HL-60 (cell line): ENCODE measurements at regions not wholly inside any gene's neighbourhood (a gene's known extent, or its start where the extent isn't known, plus 50 kb on each side); places are given as distances from the start of the nearest gene placed in this dataset.

Experiments
- GABPA ChIP-seq: IDR thresholded peaks from 2 replicates; pipeline ENCODE4 v1.6.1; 2012; ENCODE audit warnings: low read depth
- POLR2AphosphoS5 ChIP-seq: IDR thresholded peaks from 2 replicates; pipeline ENCODE4 v1.6.1; 2012; ENCODE audit warnings: low read depth
- SPI1 ChIP-seq: IDR thresholded peaks from 2 replicates; pipeline ENCODE4 v1.6.1; 2012; ENCODE audit warnings: low read depth, mild to moderate bottlenecking, borderline replicate concordance
- TF ChIP-seq, protein P1 (sequence below): IDR thresholded peaks from one replicate; pipeline ENCODE4 v1.5.1; 2011; ENCODE audit warnings: low read length, control low read depth, inconsistent platforms; ENCODE audit not compliant: insufficient read depth

DNA sequence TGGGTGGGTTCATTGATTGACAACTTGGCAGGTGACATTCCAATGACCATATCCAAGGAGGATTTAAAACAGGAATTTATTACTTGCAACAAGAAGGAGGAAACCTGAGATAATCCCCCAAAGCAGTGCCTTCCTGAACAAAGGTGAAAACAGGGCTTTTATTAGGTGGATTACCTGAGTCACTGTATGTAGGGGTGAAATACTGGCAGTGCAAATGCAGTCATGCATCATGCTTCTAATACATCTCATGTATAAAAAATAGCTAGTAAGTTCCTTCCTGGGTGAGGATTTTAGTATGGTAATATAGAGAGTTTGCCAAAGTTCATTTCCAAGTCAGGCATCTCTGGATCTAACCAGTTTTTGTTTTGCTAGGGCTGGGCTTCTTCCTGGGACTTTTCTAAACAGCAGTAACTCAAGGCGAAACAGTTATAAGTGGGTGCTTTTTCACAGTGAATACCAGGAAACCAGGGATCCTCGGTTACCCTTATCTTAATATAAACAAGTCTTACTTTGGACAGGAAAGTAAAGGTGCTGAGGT, 583.4 kb upstream of the LRRTM1 start:
- TF ChIP-seq POLR2AphosphoS5, result no peak
- TF ChIP-seq, protein P1, sequence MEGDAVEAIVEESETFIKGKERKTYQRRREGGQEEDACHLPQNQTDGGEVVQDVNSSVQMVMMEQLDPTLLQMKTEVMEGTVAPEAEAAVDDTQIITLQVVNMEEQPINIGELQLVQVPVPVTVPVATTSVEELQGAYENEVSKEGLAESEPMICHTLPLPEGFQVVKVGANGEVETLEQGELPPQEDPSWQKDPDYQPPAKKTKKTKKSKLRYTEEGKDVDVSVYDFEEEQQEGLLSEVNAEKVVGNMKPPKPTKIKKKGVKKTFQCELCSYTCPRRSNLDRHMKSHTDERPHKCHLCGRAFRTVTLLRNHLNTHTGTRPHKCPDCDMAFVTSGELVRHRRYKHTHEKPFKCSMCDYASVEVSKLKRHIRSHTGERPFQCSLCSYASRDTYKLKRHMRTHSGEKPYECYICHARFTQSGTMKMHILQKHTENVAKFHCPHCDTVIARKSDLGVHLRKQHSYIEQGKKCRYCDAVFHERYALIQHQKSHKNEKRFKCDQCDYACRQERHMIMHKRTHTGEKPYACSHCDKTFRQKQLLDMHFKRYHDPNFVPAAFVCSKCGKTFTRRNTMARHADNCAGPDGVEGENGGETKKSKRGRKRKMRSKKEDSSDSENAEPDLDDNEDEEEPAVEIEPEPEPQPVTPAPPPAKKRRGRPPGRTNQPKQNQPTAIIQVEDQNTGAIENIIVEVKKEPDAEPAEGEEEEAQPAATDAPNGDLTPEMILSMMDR, result no peak
- TF ChIP-seq GABPA, result no peak
- no peak for TF ChIP-seq SPI1
